Middle frontal gyrus (tissue), 1 donor: ENCODE measurements at regions not wholly inside any gene's neighbourhood (a gene's known extent, or its start where the extent isn't known, plus 50 kb on each side); places are given as distances from the start of the nearest gene placed in this dataset.
"Not testable (repeated sequence)": the region's sequence is repeated elsewhere in the genome, so short reads cannot be mapped to it uniquely, and the experiment has no call there.

Experiments used
- DNase-seq: peaks from one replicate; pipeline ENCODE4 v3.0.0-alpha.2; 2015; ENCODE audit warnings: low spot score; ENCODE audit errors: extremely low spot score

DNA sequence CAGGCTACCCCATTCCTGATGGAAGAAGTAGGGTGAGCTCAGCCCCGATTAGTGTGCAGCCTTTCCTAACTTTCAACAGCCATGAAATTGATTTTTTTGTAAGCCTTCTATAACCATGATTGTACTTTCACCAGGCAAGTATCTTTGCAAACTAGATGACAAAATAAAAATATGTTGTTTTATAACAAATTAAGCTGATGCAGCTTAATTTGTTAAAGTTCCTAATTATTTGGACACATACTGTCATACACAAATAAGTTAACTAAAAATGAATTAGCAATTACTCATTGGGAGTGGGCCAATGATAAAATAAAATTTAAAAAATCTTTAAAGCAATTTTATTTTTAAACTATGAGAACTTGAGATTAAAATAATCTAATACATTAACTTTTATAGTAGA is 113.1 kb upstream of the FANCL start:
- DNase-seq: no peak

DNA sequence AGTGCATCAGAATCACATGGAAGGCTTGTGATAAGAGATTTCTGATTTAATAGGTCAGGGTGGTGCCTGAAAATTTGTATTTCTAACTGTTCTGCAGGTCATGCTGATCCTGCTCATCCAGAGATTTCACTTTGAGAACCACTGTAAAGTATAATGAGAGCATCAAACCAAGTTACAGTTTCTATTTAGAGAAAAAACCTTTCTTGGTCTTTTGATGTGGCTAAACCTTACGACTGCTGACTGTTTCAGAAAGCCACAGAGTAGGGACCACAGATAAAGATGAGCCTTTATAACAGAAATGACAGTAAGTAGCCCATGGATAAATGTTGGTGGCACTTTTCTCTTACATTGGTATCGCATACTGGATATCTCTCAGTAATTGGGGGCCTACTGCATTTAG is 109.4 kb upstream of the FANCL start:
- DNase-seq: no peak

DNA sequence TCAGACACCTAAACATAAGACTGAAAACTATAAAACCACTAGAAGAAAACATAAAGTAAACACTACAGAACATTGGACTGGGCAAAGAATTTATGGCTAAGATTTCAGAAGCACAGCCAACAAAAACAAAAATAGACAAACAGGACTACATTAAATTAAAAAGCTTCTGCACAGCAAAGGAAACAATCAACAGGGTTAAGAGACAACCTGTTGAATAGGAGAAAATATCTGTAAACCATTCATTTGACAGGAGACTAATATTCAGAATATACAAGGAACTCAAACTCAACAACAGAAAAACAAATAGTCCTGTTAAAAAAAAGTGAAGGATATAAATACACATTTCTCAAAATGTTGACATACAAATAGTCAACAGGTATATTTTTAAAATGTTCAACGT is 106.7 kb upstream of the FANCL start:
- no peak for DNase-seq

DNA sequence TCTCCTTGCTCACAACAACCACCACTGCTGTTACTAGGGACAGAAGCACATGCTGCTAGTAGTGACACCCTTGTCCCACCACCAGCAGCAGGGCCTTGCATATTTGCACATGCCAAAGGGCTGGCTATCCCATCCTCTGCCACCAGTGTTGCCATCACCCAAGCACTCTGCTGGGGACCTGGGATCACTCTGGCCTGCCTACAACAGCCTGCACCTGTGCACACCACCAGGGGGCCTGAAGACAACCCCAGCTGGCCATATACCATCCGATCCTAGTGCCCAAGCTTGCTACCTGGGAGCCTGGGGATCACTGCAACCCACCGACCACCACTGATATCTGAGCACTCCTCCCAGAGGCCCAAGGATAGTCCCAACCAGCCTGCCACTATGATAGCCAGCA is 99.9 kb upstream of the FANCL start:
- no peak for DNase-seq

DNA sequence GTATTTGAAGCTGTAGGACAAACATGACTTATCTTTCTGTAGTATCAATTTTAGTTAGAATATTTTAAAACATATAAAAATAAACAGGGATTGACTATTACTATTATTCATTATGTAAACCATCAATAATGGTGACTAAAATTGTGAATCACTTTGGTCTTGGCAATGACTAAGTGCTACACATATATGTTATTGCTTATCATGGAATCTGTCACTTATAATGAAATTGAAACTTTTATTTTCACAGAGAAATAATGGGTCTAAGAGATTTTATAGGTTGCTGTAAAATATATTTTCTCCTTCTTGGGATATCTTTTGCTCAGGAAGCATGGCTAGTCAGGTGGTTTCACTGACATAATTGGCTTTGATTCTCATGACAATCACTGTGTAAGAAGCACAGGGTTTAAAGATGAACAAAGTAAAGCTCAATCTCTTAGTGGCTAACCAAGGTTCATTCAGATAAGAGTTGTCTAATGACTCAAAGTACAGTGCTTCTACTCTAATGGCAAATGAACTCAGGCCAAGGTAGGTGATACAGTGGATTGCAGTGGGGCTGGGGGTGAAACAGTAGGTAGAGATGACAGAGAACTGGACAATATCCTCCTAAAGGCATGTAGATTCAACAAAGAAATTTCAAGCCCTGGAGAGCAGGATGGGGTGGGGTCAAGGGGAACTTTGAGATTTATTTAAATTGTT is 98.6 kb upstream of the FANCL start:
- DNase-seq: no peak

DNA sequence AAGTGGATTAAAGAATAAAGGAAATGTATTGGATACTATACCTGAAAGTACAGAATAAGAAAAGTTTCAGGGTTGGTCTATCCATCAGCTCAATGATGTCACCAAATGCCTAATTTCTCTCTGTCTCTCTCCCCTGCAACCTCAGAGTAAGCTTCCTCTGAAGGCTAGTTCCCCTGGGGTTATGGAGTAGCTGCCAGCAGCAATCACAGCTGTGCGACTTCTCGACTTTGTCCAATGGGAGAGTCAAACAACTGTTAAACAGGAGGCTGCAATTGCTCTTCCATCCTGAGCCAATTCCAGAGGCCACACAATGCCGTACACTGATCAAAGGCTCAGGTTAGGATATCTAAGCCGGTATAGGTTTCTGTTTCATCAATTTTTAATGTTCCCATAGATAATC is 95.3 kb upstream of the FANCL start:
- no peak for DNase-seq

DNA sequence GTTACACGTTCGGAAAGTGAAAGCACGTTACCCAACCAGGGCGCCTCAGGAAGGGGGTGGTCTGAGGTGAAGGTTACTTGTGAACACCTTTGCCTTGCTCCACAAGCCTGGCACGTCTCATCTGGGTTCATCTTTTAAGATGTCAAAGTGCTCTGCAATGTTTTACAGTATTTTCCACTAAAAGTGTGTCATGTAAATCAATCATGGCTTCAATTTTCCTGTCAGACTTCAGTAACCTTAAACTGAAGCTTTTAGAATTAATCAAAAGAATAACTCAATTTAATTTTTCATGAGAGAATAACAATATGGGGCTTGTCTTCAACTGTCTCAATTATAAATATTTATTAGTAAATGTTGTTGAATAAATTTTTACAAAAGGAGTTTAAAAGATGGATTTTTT is 93.3 kb upstream of the FANCL start:
- DNase-seq: no peak

DNA sequence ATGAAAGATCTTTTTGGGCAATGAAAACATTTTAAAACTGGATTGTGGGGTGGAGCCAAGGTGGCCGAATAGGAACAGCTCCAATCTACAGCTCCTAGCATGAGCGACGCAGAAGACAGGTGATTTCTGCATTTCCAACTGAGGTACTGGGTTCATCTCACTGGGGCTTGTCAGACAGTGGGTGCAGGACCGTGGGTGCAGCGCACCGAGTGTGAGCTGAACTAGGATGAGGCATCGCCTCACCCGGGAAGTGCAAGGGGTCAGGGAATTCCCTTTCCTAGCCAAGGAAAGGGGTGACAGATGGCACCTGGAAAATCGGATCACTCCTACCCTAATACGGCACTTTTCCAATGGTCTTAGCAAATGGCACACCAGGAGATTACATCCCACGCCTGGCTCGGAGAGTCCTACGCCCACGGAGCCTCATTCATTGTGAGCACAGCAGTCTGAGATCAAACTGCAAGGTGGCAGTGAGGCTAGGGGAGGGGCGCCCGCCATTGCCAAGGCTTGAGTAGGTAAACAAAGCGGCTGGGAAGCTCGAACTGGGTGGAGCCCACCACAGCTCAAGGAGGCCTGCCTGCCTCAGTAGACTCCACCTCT is 84.3 kb upstream of the FANCL start:
- not testable (repeated sequence) for DNase-seq

DNA sequence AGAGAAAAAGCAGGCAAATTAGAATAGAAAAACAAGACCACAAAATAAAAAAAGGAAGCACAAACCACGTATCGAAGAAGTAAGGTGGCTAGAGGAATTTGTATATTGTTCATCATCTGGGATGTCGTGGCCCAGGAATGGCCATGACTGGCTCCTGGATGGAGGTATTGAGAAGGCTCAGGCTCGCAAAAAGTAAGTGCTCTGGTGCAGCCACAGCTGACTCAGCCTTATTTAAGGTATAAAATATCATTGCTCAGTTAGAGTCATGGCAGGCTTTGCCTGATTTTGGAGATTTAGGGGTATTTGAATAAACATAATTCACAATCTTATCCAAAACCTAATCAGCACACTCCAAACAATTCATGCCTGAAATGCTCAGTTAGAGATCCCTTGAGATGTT is 78.4 kb upstream of the FANCL start:
- no peak for DNase-seq

DNA sequence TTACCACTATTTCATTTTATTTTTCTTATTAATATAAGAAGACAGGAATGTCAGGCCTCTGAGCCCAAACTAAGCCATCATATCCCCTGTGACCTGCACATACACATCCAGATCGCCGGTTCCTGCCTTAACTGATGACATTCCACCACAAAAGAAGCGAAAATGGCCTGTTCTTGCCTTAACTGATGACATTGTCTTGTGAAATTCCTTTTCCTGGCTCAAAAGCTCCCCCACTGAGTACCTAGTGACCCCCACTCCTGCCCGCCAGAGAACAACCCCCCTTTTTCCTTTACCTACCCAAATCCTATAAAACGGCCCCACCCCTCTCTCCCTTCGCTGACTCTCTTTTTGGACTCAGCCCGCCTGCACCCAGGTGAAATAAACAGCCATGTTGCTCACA is 77.8 kb upstream of the FANCL start:
- not testable (repeated sequence) for DNase-seq

DNA sequence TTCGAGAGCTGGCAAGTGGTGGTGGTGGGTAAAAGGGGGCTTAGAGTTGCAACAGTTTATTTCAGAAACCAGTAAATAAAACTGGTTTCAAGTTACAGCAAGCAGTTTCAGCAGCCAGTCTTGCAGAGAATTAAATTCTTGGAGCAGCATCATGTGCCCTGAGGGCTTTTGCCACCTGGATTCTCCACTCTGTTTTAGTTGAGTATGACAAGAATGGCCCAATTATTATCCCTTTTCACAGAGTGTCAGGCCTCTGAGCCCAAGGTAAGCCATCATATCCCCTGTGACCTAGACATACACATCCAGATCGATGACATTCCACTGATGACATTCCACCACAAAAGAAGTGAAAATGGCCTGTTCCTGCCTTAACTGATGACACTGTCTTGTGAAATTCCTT is 72.8 kb upstream of the FANCL start:
- no peak for DNase-seq

DNA sequence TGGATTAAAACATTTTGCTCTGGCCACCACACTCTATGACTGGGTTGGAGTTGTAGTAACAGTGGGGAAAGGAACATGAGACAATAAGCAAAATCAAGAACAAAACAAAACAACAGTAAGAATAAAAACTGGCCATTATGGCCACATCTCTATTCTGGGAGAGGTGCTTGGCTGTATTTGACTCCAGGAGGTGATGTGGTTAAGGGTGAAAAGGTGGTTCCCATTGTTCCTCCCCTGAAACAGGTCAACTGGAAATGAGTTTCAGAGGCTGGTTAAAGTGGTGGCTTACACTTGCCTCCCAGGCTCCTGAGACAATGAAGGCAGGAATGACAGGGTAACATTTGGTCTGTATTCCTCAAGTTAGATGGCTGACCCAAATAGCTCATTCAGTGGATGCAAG is 67.3 kb upstream of the FANCL start:
- DNase-seq: no peak

DNA sequence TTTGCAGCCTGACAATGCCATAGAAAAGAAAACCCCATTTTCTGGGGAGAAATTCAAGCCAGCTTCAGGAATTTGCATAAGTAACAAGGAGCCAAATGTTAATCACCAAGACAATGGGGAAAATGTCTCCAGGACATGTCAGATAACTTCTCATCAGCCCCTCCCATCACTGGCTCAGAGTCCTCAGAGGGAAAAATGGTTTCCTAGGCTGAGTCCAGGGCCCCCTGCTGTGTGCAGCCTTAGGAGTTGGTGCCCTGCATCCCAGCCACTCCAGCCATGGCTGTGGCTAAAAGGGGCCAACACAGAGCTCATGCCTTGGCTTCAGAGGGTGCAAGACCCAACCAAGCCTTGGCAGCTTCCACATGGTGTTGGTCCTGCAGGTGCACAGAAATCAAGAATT is 63.7 kb upstream of the FANCL start:
- DNase-seq: no peak

DNA sequence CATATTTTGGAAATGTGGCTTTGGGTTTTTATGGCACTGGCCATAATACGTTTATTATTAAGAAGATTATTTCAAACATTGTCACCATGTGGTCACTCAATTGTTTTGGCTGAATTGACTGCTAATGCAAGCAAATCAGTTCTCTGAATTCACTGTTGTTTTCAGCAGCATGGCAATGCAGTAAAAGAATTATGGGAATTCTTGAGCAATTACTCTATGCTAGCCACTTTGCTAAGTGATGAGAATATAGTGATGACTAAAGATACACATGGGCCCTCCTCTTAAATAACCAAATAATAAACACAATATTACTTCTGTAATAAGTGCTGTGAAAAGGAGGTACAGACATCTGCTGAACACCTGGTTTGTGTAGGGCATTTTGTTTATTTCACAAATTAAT is 58.0 kb upstream of the FANCL start:
- DNase-seq: no peak

DNA sequence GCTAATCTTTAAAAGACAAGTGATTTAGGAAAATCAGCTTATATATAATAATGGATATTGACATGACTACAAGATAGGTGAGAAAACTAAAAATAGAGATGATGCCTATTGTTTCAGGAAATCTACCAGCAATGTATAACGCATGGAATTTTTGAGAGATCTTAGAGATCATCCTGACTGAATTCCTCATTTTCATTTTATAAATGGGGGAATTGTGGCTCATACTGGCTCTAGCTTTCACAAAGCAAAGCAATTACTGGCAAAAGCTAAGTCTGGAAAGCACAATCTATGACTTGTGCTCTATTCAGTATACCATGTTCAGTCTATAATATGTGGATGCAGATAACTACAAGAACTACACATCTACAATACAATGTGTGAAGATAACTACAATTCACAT is 51.9 kb upstream of the FANCL start:
- DNase-seq: no peak

DNA sequence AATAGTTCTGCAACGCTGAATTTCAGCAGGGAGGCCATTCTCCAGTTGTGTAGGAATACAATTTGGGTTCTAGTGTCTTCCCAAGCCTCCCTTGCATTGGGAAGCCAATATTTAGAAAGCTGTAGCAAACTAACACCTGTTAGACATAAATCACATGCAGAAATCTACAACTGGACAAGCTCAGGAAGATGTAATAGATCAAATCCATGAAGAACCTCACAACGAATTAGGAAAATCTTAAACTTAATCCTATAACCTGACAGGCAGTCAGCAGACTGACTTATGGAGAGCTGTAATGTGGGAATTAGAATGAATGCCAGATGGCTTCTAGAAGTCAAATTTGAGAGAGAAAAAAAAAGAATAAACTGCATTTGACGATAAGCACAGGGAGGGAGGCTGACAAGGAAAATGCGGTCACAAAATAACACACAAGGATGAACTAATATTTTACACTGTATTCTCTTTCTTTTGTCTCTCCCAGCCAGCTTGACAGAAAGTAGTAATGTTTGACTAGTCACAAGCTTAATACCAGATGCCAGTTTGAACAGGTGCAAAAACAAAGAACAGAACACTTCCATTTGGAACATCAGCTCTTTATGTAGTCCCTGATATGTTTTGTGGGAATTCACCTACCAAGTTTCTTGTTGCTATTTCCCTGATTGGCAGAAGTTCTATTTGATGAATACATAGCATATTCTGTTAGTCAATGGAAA is 50.8 kb upstream of the FANCL start:
- no peak for DNase-seq
